K562 (cell line): ENCODE measurements at regions not wholly inside any gene's neighbourhood (a gene's known extent, or its start where the extent isn't known, plus 50 kb on each side); places are given as distances from the start of the nearest gene placed in this dataset.

ENCODE experiments used
- ATAC-seq: fragments of 200-7000 bp; cut with Tn5 transposase; 3 replicates; pipeline ENCODE4 v1.9.1; 2020; ENCODE audit warnings: moderate library complexity
- BruUV-seq: library from RNA; stranded (reverse); fragments of 400-500 nt; replicated peaks from 2 replicates; lab custom pipeline; 2021; lab: Mats Ljungman, UMichigan
- CTCF ChIA-PET: fragments of 300-600 bp; formaldehyde crosslinking; extraction: SDS; loops from one replicate; lab custom pipeline; 2021; ENCODE audit warnings: low intra/inter-chr PET ratio; lab: Yijun Ruan, JAX
- POLR2A ChIA-PET: fragments of 300-600, 350-650 bp; sonication (Branson Sonifier 250); formaldehyde crosslinking; extraction: SDS; loops from one replicate; lab custom pipeline; 2021; ENCODE audit warnings: antibody characterized with exemption, inconsistent platforms; lab: Yijun Ruan, JAX
- DNase-seq, 4 experiments: peaks; one replicate each; pipeline versions ENCODE4 v3.0.0 to v3.0.0-alpha.2; 2011 to 2018; ENCODE audit warnings: low spot score in 3 of 4, mixed read lengths in 3 of 4; ENCODE audit errors: extremely low read depth in 1 of 4
- FAIRE-seq: peaks from 2 replicates; lab custom pipeline; 2011; peaks lifted over from hg19 to GRCh38; lab: Jason Lieb, UNC
- H2AFZ ChIP-seq: 2 replicates; pipeline ENCODE4 v1.6.0; 2011; ENCODE audit warnings: low read depth, low read length, control low read depth, inconsistent platforms
- H3K27ac ChIP-seq: fragments of 200-600 bp; 3 replicates; pipeline ENCODE4 v1.8.0; 2011; ENCODE audit warnings: low read depth, mild to moderate bottlenecking, control low read depth, inconsistent platforms, low read length, moderate library complexity, mixed read lengths; ENCODE audit errors: extremely low read depth
- H3K27me3 ChIP-seq, 2 experiments: fragments of 300-600 bp in 1 of 2; 2 replicates in 1 of 2; 3 replicates in 1 of 2; pipeline versions ENCODE4 v1.6.0 to v1.8.0; 2011; ENCODE audit warnings: inconsistent platforms in 2 of 2, low read length in 2 of 2, mild to moderate bottlenecking in 1 of 2, mixed read lengths in 1 of 2, moderate library complexity in 1 of 2; ENCODE audit not compliant: control insufficient read depth in 2 of 2, insufficient read depth in 2 of 2
- H3K36me3 ChIP-seq: fragments of 300-600 bp; 3 replicates; pipeline ENCODE4 v1.8.0; 2011; ENCODE audit warnings: mild to moderate bottlenecking, low read length, inconsistent platforms; ENCODE audit not compliant: control insufficient read depth, insufficient read depth
- H3K4me1 ChIP-seq, 2 experiments: fragments of 200-600 bp in 1 of 2; replicated peaks in 1 of 2; 2 replicates in 1 of 2; 3 replicates in 1 of 2; pipeline versions ENCODE4 v1.5.1 to v1.8.0; 2011; ENCODE audit warnings: inconsistent platforms in 2 of 2, low read length in 2 of 2, mild to moderate bottlenecking in 1 of 2, mixed read lengths in 1 of 2, moderate library complexity in 1 of 2; ENCODE audit not compliant: control insufficient read depth in 2 of 2, insufficient read depth in 2 of 2
- H3K4me2 ChIP-seq: 2 replicates; pipeline ENCODE4 v1.6.1; 2011; ENCODE audit warnings: low read length, control low read depth, inconsistent platforms, mixed read lengths; ENCODE audit not compliant: insufficient read depth
- H3K4me3 ChIP-seq: fragments of 200-600 bp; sonication (generic), shearing (Covaris generic); 2 replicates; pipeline ENCODE4 v1.5.1; 2016; ENCODE audit warnings: control low read depth, inconsistent platforms
- H3K79me2 ChIP-seq: fragments of 200-600 bp; 3 replicates; pipeline ENCODE4 v1.8.0; 2011; ENCODE audit warnings: low read length, inconsistent platforms; ENCODE audit not compliant: control insufficient read depth, insufficient read depth
- H3K9ac ChIP-seq, 2 experiments: 2 replicates each; pipeline versions ENCODE4 v1.6.0 to v1.6.1; 2011; ENCODE audit warnings: low read depth in 2 of 2, low read length in 2 of 2, control low read depth in 1 of 2, inconsistent platforms in 1 of 2, mild to moderate bottlenecking in 1 of 2, mixed read lengths in 1 of 2; ENCODE audit not compliant: insufficient read depth in 1 of 2
- H3K9me1 ChIP-seq: one replicate; pipeline ENCODE4 v1.6.0; 2011; ENCODE audit warnings: inconsistent platforms, mild to moderate bottlenecking, low read length, moderate library complexity; ENCODE audit not compliant: control insufficient read depth, insufficient read depth
- H3K9me3 ChIP-seq: replicated peaks from 2 replicates; pipeline ENCODE4 v1.5.1; 2011; ENCODE audit warnings: low read depth, low read length, inconsistent platforms; ENCODE audit not compliant: control insufficient read depth, insufficient read depth
- H4K20me1 ChIP-seq: replicated peaks from 2 replicates; pipeline ENCODE4 v1.6.1; 2011; ENCODE audit warnings: low read length, inconsistent platforms, mixed read lengths; ENCODE audit not compliant: control insufficient read depth, insufficient read depth
- CBX5 ChIP-seq: IDR thresholded peaks from 2 replicates; pipeline ENCODE4 v1.6.1; 2014; ENCODE audit warnings: low read depth, borderline replicate concordance
- CHD4 ChIP-seq: fragments of 200-600 bp; sonication (generic); IDR thresholded peaks from 3 replicates; pipeline ENCODE4 v1.6.1; 2012; ENCODE audit warnings: low read depth, mild to moderate bottlenecking, mixed read lengths, low read length, inconsistent platforms; ENCODE audit not compliant: insufficient read depth, insufficient replicate concordance, poor library complexity, severe bottlenecking
- DACH1 ChIP-seq: fragments of 450-650 bp; IDR thresholded peaks from 2 replicates; pipeline ENCODE4 v1.6.1; 2018; ENCODE audit not compliant: partially characterized antibody
- HNRNPH1 ChIP-seq: fragments of 200-400 bp; formaldehyde crosslinking; optimal IDR thresholded peaks from 2 replicates; pipeline ENCODE3; 2017; ENCODE audit warnings: low read depth, mild to moderate bottlenecking, low read length, moderate library complexity
- MYBL2 ChIP-seq, 2 experiments: fragments of 450-650 bp in 1 of 2; sonication (generic) in 1 of 2; formaldehyde crosslinking in 1 of 2; IDR thresholded peaks; 2 replicates each; pipeline versions ENCODE4 v1.6.1 to v1.8.1; 2017 to 2022; ENCODE audit warnings: borderline replicate concordance in 1 of 2, inconsistent platforms in 1 of 2, low read depth in 1 of 2, mild to moderate bottlenecking in 1 of 2, missing genetic modification reagents in 1 of 2, moderate library complexity in 1 of 2
- PRPF4 ChIP-seq: fragments of 200-400 bp; formaldehyde crosslinking; IDR thresholded peaks from one replicate; pipeline ENCODE4 v1.6.1; 2017; ENCODE audit warnings: low read length, low read depth, mild to moderate bottlenecking; ENCODE audit not compliant: insufficient read depth, poor library complexity, severe bottlenecking
- ZC3H11A ChIP-seq: IDR thresholded peaks from 2 replicates; pipeline ENCODE4 v1.6.1; 2012; ENCODE audit warnings: low read depth, low read length, improper control_type of control experiment
- ZNF644 ChIP-seq: fragments of 200-800 bp; sonication (Bioruptor generic); IDR thresholded peaks from 2 replicates; pipeline ENCODE4 v1.6.1; 2016; ENCODE audit warnings: low read depth, missing genetic modification characterization, missing compliant biosample characterization
- ZNF764 ChIP-seq: fragments of 250-450 bp; sonication (Bioruptor Pico); IDR thresholded peaks from 2 replicates; pipeline ENCODE4 v1.4.0; 2020; ENCODE audit warnings: low read depth, mild to moderate bottlenecking, moderate library complexity
- WGBS: fragments of 100-300 bp; shearing (Covaris generic); methylation state at CpG from one replicate; pipeline ENCODE4 v1.1.6; 2016; ENCODE audit warnings: low coverage, mixed read lengths; ENCODE audit not compliant: insufficient coverage; ENCODE audit errors: missing lambda C conversion rate; 5-methylcytosine and 5-hydroxymethylcytosine counted together
- in situ Hi-C: fragments of 300-500 bp; cut with MboI; formaldehyde crosslinking; loops from 4 replicates; pipeline ENCODE4 v1.15.0; 2018; ENCODE audit warnings: inconsistent platforms, mixed read lengths
- intact Hi-C: fragments of 100-400 bp; cut with micrococcal nuclease; formaldehyde crosslinking; loops from 2 replicates; pipeline ENCODE4 v1.14.2; 2022
- TF ChIP-seq, protein P1 (sequence below): sonication (generic); formaldehyde crosslinking; IDR thresholded peaks from 2 replicates; pipeline ENCODE4 v1.8.0; 2022; ENCODE audit warnings: mild to moderate bottlenecking, missing genetic modification reagents
- TF ChIP-seq, protein P2 (sequence below): fragments of 150-350 bp; conservative IDR thresholded peaks from 2 replicates; pipeline ENCODE4 v1.6.1; 2014; ENCODE audit warnings: low read length
- TF ChIP-seq, protein P3 (sequence below), 3 experiments: fragments of 200-800 bp in 1 of 3; fragments of 250-450 bp in 1 of 3; fragments of 450-650 bp in 1 of 3; sonication (Bioruptor Pico) in 1 of 3; sonication (Bioruptor generic) in 1 of 3; formaldehyde crosslinking in 1 of 3; IDR thresholded peaks; 2 replicates each; pipeline versions ENCODE4 v1.6.1 to v1.8.0; 2016 to 2022; ENCODE audit warnings: mild to moderate bottlenecking in 2 of 3, missing genetic modification characterization in 2 of 3, missing compliant biosample characterization in 1 of 3, moderate library complexity in 1 of 3

DNA sequence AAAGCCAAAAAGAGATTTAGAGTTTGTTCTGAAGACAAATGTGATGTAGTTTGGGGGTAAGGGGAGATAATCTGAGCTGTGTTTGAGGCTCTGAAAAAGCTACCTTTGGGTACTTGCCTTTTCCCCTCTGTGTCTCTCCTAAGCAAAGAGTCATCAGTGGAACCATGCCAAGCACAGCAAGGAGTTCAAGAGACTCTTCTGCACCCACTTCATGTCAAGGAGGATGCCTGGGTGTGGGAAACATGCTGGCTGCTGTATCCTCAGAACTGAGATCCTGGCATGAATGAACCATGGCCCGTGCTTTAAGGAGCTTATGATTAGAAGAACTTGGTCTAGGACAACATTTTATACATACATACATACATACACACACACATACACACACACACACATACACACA, 142.9 kb downstream of the NOC3L start:
- intact Hi-C loops = no loop called here
- DNase-seq = no peak
- peaks cover 0 to 6% of the 10 kb centered on the region in 2 experiments; a peak in 2 of 5 replicates for H3K27me3 ChIP-seq
- ChIA-PET POLR2A (no interaction called here), CTCF (no interaction called here)
- no peak overlapping the region for H3K4me2 ChIP-seq
- no peaks in the 10 kb centered on the region for H3K9me1 ChIP-seq
- no peaks in the 10 kb centered on the region for H3K4me1 ChIP-seq
- in situ Hi-C loops = no loop called here
- no peak for ATAC-seq
- no peaks in the 10 kb centered on the region for H3K36me3 ChIP-seq
- no peak overlapping the region for H3K4me3 ChIP-seq
- BruUV-seq = no TSS peak
- no peaks in the 10 kb centered on the region for H3K9me3 ChIP-seq
- no peak overlapping the region for H3K9ac ChIP-seq
- WGBS = 0% methylated on average over 1 of the region's 1 CpG
- no peaks in the 10 kb centered on the region for H3K79me2 ChIP-seq
- H2AFZ ChIP-seq = no peak overlapping the region
- H3K27ac ChIP-seq = no peak overlapping the region
- H4K20me1 ChIP-seq = no peaks in the 10 kb centered on the region
- FAIRE-seq = no peak
- TF ChIP-seq DACH1 (no peak), ZNF644 (no peak), MYBL2 (IDR thresholded peaks at IDR 0.05; ENCODE audit: low read depth) (no peak), MYBL2 (CRISPR knock-in tag; IDR thresholded peaks at IDR 0.05; ENCODE audit: borderline replicate concordance) (no peak), PRPF4 (no peak), ZNF764 (CRISPR knock-in tag) (no peak), CHD4 (no peak), CBX5 (no peak), ZC3H11A (no peak), HNRNPH1 (no peak)
- TF ChIP-seq, protein P1, sequence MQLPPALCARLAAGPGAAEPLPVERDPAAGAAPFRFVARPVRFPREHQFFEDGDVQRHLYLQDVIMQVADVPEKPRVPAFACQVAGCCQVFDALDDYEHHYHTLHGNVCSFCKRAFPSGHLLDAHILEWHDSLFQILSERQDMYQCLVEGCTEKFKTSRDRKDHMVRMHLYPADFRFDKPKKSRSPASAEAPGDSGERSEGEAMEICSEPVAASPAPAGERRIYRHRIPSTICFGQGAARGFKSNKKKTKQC (CRISPR knock-in tag) = no peak
- TF ChIP-seq, protein P2, sequence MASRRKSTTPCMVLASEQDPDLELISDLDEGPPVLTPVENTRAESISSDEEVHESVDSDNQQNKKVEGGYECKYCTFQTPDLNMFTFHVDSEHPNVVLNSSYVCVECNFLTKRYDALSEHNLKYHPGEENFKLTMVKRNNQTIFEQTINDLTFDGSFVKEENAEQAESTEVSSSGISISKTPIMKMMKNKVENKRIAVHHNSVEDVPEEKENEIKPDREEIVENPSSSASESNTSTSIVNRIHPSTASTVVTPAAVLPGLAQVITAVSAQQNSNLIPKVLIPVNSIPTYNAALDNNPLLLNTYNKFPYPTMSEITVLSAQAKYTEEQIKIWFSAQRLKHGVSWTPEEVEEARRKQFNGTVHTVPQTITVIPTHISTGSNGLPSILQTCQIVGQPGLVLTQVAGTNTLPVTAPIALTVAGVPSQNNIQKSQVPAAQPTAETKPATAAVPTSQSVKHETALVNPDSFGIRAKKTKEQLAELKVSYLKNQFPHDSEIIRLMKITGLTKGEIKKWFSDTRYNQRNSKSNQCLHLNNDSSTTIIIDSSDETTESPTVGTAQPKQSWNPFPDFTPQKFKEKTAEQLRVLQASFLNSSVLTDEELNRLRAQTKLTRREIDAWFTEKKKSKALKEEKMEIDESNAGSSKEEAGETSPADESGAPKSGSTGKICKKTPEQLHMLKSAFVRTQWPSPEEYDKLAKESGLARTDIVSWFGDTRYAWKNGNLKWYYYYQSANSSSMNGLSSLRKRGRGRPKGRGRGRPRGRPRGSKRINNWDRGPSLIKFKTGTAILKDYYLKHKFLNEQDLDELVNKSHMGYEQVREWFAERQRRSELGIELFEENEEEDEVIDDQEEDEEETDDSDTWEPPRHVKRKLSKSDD = no peak
- TF ChIP-seq, protein P3, sequence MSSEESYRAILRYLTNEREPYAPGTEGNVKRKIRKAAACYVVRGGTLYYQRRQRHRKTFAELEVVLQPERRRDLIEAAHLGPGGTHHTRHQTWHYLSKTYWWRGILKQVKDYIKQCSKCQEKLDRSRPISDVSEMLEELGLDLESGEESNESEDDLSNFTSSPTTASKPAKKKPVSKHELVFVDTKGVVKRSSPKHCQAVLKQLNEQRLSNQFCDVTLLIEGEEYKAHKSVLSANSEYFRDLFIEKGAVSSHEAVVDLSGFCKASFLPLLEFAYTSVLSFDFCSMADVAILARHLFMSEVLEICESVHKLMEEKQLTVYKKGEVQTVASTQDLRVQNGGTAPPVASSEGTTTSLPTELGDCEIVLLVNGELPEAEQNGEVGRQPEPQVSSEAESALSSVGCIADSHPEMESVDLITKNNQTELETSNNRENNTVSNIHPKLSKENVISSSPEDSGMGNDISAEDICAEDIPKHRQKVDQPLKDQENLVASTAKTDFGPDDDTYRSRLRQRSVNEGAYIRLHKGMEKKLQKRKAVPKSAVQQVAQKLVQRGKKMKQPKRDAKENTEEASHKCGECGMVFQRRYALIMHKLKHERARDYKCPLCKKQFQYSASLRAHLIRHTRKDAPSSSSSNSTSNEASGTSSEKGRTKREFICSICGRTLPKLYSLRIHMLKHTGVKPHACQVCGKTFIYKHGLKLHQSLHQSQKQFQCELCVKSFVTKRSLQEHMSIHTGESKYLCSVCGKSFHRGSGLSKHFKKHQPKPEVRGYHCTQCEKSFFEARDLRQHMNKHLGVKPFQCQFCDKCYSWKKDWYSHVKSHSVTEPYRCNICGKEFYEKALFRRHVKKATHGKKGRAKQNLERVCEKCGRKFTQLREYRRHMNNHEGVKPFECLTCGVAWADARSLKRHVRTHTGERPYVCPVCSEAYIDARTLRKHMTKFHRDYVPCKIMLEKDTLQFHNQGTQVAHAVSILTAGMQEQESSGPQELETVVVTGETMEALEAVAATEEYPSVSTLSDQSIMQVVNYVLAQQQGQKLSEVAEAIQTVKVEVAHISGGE (CRISPR knock-in tag; IDR thresholded peaks at IDR 0.05) = no peak
